Left renal cortex interstitium (tissue), 4 donors: ENCODE measurements at regions not wholly inside any gene's neighbourhood (a gene's known extent, or its start where the extent isn't known, plus 50 kb on each side); places are given as distances from the start of the nearest gene placed in this dataset.

Source experiments
- DNase-seq, 4 donors: peaks; one replicate each; pipeline ENCODE4 v3.0.0-alpha.2; 2013; ENCODE audit warnings: low read depth in 4 of 4, low spot score in 2 of 4, missing footprints in 1 of 4

DNA sequence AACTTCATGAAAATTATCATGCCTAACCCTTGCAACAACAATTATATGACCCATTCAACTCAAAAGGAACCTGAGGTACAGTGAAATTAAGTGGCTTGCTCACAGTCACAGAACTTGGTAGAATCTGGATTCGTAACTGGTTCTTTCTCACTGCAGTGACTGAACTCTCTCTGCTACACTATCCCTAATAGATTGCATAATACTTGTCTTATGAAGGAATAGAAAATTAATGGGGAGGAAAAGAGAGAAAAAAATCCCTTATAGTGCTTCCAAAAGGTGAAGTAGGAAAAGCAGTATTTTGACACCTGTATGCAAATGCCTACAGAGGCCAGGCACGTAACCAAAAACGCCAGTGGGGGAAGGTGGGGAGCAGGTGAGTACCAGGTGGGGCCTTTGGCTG is 186.6 kb downstream of the LY86 start:
- no peak for DNase-seq

DNA sequence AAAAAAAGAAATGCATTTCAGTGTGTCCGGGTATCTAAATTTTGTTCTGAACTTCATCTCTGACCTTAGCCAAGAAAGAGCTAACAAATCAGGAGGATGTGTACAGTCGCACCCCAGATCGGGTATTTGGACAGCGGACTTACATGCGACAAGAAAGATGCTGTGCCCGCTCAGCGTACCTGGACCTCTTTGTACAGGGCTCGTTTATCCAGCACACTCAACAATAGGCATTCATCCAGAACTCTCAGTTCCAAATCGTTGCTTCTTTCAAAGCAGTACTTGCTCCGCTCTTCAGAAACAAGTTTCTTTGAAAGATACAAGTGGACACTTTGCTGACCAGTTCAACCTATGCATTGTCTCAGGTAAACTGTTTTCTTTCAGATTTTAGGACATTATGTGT is 191.7 kb downstream of the LY86 start:
- no peak for DNase-seq

DNA sequence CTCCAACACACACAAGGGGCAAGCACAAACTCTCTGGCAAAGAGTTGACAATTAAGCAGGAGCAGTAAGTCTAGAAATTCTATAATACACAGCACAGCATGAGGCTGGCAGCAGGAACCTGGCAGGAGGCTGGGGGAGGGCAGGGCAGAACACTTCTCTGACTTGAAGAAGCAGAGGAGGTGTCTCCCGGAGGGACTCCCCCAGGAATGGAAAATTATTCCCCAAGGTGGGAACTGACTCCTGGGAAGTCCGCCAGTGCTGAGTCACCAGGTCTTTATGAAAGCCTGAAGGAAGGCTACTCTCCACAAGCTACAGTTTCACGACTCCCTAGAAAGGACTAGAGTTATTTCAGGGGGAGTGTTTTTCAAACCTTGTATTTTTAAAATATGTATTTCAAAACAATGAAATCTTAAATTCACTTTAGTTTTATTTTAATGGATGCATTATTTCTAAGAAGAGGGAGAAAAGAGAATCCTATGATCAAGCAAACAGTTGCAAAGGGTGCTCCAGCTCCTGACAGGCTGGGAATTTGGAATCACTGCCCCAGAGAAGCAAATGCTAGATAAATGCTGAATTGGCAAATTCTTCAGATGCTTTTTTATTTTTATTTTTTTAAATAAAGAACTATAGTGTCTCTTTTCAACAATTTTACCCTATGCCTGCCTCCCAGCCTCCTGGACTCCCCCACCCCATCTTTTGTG is 192.8 kb downstream of the LY86 start:
- no peak for DNase-seq

DNA sequence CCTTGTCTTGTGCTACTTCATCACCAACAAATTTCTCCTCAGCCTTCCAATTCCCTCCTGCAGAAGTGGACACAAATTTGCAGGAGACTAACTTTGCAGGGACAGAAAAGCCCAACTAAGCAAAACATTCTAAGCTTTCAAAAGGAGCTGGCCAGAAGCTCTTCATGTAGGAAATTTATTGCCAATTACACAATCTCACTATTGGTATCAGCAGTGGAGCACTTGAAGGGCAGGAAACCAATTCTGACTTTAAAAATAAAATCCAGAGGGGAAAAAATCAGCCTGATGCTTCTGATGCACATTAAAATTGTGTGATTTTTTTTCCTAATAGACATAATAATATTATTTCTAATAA is 193.3 kb downstream of the LY86 start:
- no peak for DNase-seq

DNA sequence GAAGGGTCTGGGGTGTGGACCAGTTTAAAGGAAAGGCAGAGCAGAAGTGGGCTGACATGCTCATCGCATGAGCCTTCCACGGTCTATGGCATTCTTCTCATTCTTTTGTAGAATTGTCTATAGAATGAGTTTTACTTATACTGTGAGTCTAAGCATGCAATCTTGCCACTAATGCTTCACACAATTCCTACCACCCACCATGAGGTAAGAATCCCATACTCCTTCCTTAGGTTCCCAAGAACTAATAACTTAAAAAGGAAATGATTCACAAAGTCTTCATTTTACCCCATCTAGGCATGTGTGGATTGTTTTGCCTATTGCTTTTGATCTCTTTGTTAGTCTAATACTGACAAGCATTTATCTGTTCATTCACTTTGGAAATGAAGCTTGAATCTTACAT is 195.2 kb downstream of the LY86 start:
- no peak for DNase-seq

DNA sequence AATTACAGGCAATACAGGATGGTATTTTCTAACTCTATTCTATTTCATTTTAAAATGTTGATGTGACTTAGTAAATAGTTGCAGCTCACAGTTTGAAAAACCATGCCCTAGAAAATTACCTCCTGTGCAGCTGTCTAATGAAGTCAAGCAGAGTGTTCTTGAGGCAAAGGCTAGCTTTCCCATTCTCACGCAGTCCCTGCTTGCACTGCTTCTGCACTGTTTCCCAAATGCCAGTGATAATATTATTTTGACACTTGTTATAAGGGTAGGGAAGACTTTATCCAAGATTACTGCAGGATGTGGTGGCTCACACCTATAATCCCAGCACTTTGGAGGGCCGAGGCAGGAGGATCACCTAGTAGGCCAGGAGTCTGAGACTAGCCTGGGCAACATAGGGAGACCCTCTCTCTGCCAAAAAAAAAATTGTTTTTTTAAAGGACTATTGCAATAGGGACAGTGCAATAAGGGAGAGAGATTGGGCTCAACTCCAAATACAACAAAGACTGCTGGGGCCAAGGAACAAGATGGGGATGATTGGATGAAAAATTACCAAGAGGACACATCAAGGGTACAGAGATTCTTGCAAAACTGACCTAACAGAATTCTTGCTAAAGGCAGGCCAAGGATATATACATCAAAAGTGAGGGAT is 196.1 kb downstream of the LY86 start:
- no peak for DNase-seq

DNA sequence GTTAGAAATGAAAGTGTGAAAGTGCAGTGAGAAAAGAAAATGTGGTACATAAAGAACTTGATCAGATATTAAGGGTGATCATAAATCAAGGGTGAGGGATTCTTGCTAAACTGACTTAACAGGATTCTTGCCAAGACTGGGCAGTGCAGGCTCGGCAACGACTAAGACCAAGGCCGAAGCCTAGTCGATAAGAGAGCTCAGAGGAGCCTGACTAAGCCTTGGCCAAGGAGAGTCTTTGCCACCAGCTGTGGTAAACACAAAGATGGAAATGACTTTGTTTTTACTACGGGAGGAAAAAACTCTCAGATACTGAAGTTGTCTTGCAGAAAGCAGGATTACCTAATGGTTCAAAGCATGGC is 196.6 kb downstream of the LY86 start:
- DNase-seq, result no peak

DNA sequence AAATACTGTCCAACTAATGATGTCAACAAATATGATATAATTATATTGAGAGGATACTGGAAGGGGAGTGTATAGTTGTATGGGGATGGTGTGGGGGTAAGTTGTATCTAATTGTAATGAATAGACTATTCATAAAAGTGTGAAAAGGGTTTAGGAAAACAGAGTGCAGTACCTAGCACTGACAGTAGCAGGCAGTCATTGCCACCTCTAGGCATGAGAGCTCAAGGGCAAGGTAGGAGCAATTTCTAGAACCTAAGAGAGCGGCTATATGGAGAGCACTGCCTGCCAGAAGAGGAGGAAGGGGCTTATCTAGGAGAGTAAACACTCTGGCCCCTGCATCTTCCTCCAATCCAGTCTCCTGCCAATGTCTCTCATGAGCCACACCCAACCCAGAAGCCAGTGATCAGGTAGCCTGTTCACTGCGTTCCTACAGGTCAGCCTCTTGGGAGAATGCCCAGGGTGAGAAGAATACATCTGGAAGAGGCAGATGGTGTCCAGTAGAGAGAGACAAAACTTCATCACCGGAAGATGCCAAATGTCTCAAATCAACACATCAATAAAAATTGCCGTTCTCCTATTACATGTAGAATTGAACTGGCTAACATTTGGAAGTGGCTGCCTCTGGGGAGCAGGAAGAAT is 200.0 kb downstream of the LY86 start:
- no peak for DNase-seq

DNA sequence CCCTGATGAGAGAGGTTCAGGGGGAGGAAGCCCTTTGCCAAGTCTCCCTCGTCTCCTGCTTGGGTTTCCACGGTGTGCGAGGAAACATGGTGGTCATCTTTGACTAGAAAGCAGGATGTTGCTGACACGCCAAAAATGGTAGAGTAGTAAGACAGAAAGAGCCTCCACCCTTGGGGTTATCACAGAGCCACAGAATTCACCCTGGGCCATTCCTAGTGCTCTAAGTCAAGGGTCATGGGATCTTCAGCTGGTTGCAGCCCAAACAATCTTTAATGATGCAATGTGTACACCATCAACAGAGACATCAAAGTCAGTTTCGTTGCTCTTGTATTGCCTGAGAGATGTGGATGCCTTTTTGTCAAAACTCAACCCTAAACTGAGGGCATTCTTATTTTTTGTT is 201.9 kb downstream of the LY86 start:
- no peak for DNase-seq

DNA sequence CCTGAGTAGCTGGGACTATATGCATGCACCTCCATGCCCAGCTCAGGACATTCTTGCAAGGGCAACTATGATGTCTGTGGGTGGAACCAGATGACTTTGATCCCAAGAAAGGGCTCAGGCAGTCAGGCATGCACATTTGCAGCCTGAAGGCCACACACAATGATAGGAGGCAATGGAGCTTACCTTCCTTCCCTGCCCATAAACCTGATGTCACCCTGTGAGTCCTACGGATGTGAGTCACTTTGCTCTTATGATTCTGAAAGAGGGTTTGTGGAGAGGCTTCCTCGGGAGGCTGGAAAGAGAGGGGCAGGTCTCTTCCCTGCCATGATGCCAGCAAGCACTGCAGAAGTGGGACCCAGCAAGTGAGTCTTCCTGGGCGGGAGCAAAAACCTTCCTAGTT is 202.4 kb downstream of the LY86 start:
- no peak for DNase-seq

DNA sequence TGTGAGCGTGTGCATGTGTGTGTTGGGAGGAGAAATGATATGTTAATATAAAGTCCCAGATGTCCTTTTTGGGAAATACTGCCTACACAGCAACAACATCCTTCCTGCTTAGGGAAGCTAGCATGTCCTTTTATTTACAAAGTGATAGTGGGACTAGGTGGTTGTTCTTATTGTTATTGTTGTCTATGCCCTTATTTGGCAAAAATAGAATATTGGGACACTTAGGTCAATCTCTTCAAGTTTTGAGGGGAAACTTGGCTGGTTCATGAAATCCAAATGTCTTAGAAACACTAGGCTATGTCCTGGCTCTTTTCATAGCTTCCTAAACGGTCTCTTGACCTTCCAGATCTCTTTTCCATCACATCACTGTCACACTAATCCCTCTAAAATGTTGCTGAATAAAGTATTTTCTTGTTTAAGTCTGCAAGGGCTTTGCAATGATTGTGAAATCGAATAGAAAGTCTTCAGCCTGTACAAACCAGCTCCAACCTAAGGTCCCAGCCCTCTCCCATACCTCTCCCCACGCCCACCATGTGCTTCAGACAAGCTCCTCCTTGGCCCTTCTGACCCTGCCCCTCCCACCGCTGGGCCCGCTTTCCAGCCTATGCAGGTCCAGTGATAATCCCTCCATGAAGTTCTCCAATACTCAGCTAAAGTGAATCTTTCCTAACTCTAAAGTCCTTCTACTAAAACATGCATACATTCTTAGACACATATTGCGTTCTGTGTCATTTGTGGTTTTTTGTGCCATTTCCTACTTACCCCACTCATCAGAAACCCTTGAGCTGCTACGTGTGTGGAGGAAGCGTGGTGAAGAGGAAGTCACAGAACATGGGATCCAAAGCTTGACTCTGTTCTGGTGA is 205.1 kb downstream of the LY86 start:
- no peak for DNase-seq

DNA sequence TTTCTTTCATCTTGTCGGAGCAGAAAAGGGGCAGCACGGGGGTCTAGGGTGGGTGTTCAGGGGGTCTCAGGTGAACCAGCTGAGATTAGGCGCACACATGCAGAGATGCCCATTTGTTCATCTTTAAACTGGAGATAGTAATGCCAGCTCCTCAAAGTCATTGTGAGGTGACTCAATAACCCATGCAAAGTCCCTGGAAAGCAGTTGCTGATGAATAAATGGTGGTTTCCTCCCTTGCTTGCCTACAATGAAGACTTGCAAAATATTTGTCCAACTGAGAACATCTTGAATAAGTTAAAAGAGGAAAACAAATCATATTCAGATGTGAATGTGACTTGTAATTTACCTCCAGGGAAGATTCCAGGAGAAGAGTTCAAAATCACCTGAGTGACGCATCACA is 206.9 kb downstream of the LY86 start:
- DNase-seq, result no peak

DNA sequence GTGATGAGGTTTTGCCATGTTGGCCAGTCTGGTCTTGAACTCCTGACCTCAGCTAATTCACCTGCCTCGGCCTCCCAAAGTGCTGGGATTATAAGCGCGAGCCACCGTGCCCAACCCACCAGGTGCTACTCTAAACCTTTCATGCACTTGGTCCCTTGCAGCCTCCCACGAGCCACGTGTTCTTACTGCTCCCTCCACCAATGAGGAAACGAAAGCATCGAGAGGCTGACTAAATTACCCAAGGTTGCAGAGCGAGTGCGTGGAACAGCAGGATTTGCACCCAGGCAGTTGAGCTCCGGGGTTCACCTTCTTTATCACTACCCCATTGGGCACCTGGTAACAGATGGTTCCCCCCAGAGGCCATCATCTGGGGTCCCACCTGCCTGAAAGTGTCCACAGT is 208.3 kb downstream of the LY86 start:
- no peak for DNase-seq

DNA sequence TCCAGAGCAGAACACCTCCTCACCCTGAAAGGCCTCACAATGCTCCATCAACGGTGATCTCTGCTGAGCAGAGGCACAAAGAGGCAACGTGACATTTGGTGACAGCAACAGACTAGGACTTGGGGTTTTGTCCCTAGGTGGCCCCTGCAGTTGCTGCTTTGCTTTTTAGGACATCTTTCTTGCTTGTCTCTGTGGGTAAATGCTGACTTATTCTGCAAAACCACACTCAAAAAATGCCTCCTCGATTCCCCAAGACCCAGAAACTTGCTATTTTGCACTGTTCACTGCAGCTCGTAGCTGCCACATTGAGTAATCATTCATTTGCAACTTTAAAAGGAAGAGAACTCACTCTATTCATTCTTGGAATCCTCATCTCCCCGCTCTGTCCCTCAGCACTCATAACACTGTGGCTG is 209.9 kb downstream of the LY86 start:
- DNase-seq, result no peak

DNA sequence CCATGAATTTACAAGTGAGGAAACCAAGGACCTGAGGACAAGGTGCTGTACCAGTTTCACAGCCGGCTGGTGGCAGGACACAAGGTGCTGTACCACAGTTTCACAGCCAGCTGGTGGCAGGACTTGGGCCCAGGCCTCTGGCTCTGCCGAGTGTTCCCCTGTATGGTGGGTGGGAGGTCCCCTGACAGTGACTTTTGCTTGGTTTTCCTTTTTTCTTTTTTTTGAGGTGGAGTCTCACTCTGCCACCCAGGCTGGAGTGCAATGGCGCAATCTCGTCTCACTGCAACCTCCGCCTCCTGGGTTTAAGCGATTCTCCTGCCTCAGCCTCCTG is 212.4 kb downstream of the LY86 start:
- no peak for DNase-seq

DNA sequence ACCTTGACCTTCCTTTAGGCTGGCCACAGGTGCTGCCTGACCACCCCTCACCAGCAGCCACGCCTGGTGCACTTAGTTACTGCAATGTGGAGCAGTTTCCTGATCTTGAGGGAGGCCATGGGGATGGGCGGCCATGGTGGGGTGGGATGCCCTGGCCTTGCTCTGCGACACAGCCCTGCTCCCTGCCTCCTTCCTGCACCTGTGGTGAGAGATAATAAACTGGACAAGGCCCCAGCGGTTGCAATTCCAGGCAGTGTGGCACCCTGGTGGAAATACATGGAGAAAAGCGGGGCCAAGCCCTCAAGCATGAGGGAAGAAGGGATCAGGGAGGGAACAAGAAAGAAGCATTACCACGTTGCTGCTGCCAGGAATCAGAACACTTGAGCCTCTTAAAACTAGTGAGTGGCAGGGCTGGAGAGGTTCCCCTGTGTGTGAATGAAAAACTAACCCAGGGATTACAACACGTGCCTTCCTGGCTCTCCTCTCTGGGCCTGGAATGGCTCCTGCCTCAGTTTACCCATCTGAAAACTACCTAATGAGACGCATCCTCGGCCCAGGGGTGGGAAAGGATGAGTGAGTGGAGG is 213.2 kb downstream of the LY86 start:
- DNase-seq, result no peak

DNA sequence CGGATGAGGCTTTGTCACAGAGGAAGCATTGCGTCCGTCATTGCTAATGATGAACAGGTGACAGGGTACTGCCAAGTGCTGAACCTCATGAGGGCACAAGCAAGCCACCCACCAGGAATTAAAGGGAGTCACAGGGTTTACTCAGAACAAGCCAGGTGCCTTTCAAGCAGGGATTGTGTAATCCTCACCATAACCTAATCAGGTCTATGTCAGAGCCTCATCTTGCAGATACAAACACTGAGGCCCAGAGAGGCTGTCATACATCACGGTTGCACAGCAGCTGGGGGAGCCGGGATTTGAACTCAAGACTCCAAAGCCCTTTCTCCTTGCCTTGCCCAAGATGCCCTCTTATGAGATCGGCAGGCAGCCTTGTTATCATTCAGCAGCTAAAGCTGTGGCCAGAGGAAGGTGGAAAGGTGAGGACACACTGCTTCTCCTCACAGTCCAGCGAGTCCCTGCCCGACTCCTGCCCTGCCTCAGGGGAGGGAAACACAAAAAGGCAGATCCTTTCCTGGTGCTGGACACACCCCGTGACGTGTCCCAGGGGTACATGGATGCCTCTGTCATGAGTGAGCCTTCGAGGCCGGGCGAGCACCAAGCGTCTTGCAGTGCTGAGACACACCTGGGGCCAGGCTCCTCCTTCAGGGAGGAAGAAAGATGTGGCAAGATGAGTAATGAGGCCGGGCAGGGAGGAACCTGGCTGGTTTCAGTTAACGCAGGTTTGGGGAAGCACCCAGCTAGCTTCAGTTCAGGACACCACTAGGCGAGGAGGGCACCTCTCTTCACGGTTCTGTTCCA is 214.9 kb downstream of the LY86 start:
- no peak for DNase-seq

DNA sequence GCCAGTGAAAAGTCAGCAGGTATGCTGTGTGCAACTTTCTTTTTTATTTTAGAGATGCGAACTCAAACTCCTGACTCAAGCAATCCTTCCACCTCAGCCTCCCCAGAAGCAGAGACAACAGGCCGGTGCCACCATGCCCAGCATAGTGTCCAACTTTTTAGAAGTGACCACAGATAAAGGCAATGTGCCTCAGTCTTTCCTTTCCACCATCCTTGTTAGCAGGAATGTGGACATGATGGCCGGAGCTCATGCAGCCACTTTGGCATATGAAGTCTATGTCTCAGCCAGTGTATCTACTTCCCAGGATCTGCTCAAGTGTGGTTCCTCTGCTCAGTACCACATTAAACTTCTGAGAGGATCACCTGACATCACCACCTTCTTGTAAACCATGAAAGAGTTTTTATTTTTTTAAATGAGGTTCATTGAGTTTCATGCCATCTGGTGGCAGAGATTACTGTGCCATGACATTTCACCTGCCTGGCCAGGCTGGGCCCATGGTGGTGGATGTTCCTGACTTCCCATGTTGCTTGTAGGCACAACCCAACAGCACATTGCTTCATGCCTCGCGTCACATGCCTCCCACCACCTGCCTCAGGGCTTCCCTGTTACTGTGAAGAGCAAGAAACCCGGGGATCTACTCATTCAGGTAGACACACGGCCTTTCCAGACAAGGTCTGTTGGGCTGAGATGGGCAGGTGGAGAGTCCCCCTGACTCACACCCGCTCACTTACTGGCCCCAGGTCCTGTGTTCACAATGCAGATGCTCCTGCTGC is 216.5 kb downstream of the LY86 start:
- no peak for DNase-seq

DNA sequence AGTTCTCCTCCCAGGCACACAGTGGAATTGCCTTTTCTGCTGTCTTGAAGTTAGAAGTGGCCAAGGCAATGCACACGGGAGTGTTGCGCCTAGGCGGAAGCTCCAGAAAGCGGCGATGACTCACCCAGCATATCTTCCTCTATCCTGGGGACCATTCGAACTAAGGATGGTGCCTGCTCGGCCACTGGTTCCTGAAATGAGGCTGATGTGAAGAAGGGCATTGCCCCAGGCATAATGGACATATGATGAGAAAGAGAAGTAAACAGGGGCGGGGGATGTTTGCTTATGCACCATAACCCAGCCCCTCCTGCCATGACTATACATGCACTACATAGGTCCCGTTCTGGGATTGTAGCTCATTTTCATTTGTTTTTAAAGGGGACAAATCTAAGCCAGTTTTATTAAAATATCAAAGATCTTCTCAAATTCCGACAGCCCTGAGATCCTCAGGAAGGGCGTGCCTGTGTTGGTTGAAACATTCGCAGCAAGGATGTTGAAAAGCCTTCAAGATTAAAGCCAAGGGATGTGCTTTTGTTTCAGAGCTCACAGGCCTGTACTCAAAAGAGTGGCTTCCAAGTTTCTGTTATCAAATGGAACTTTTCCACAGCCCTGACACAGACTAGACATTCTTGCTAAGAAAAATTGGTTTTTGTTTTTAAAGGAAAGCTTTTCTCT is 218.5 kb downstream of the LY86 start:
- no peak for DNase-seq
